Ishikawa (cell line): ENCODE measurements at regions not wholly inside any gene's neighbourhood (a gene's known extent, or its start where the extent isn't known, plus 50 kb on each side); places are given as distances from the start of the nearest gene placed in this dataset.

ENCODE experiments used
- CREB1 ChIP-seq: IDR thresholded peaks from 2 replicates; pipeline ENCODE4 v1.6.1; 2012; ENCODE audit warnings: low read depth
- NFIC ChIP-seq: IDR thresholded peaks from 2 replicates; pipeline ENCODE4 v1.6.1; 2012
- RAD21 ChIP-seq: IDR thresholded peaks from 2 replicates; pipeline ENCODE4 v1.6.1; 2012; ENCODE audit warnings: low read depth
- USF1 ChIP-seq: IDR thresholded peaks from 2 replicates; pipeline ENCODE4 v1.6.1; 2012

GRCh38 chr10:29189256-29189655, 99.6 kb upstream of the LYZL1 start:
- TF ChIP-seq USF1: no peak
- no peak for TF ChIP-seq NFIC
- TF ChIP-seq CREB1: no peak
- TF ChIP-seq RAD21: no peak
